Keratinocyte (primary cell): ENCODE measurements at regions not wholly inside any gene's neighbourhood (a gene's known extent, or its start where the extent isn't known, plus 50 kb on each side); places are given as distances from the start of the nearest gene placed in this dataset.

Source experiments
- DNase-seq: peaks from one replicate; pipeline ENCODE4 v3.0.0-alpha.2; 2011; ENCODE audit warnings: low read depth, missing footprints, low spot score
- FAIRE-seq: peaks from 2 replicates; lab custom pipeline; 2011; peaks lifted over from hg19 to GRCh38; lab: Jason Lieb, UNC
- H2AFZ ChIP-seq: 2 replicates; pipeline ENCODE4 v1.6.0; 2012; ENCODE audit warnings: low read length, control low read depth, inconsistent platforms; ENCODE audit not compliant: control insufficient read depth
- H3K27ac ChIP-seq: 2 replicates; pipeline ENCODE4 v1.5.1; 2011; ENCODE audit warnings: low read length; ENCODE audit not compliant: control insufficient read depth, insufficient read depth
- H3K27me3 ChIP-seq: 3 replicates; pipeline ENCODE4 v1.6.0; 2011; ENCODE audit warnings: low read length; ENCODE audit not compliant: control insufficient read depth, insufficient read depth; ENCODE audit errors: extremely low read depth
- H3K36me3 ChIP-seq, 2 experiments: 2 replicates in 1 of 2; 3 replicates in 1 of 2; pipeline ENCODE4 v1.5.1; 2011; ENCODE audit warnings: low read length in 2 of 2, mild to moderate bottlenecking in 1 of 2; ENCODE audit not compliant: control insufficient read depth in 2 of 2, insufficient read depth in 2 of 2; ENCODE audit errors: extremely low read depth in 1 of 2
- H3K4me1 ChIP-seq: 3 replicates; pipeline ENCODE4 v1.5.1; 2011; ENCODE audit warnings: low read length; ENCODE audit not compliant: control insufficient read depth, insufficient read depth; ENCODE audit errors: extremely low read depth
- H3K4me2 ChIP-seq: 3 replicates; pipeline ENCODE4 v1.6.0; 2011; ENCODE audit warnings: low read depth, low read length; ENCODE audit not compliant: control insufficient read depth, insufficient read depth; ENCODE audit errors: extremely low read depth
- H3K4me3 ChIP-seq, 3 experiments: fragments of 200-600 bp in 1 of 3; sonication (generic) in 1 of 3; 2 replicates in 2 of 3; 3 replicates in 1 of 3; pipeline ENCODE4 v1.5.1; 2011 to 2016; ENCODE audit warnings: low read length in 3 of 3, mild to moderate bottlenecking in 3 of 3, control low read depth in 2 of 3, inconsistent platforms in 1 of 3, low read depth in 1 of 3, mixed read lengths in 1 of 3, mixed run types in 1 of 3, moderate library complexity in 1 of 3; ENCODE audit not compliant: control insufficient read depth in 2 of 3, insufficient read depth in 2 of 3; ENCODE audit errors: extremely low read depth in 1 of 3
- H3K79me2 ChIP-seq: 2 replicates; pipeline ENCODE4 v1.6.0; 2012; ENCODE audit warnings: low read length; ENCODE audit not compliant: control insufficient read depth, insufficient read depth
- H3K9ac ChIP-seq: 3 replicates; pipeline ENCODE4 v1.6.0; 2011; ENCODE audit warnings: low read length; ENCODE audit not compliant: control insufficient read depth, insufficient read depth; ENCODE audit errors: extremely low read depth
- H3K9me1 ChIP-seq: 3 replicates; pipeline ENCODE4 v1.6.0; 2011; ENCODE audit warnings: low read length; ENCODE audit not compliant: control insufficient read depth, insufficient read depth; ENCODE audit errors: extremely low read depth
- H3K9me3 ChIP-seq: 2 replicates; pipeline ENCODE4 v1.5.1; 2012; ENCODE audit warnings: low read depth, low read length; ENCODE audit not compliant: control insufficient read depth
- H4K20me1 ChIP-seq: 3 replicates; pipeline ENCODE4 v1.6.0; 2011; ENCODE audit warnings: low read length; ENCODE audit not compliant: control insufficient read depth, insufficient read depth; ENCODE audit errors: extremely low read depth
- CTCF ChIP-seq, 3 experiments: IDR thresholded peaks in 1 of 3; conservative IDR thresholded peaks in 1 of 3; optimal IDR thresholded peaks in 1 of 3; 2 replicates in 2 of 3; 3 replicates in 1 of 3; pipeline versions ENCODE3 to v1.5.1; 2011; ENCODE audit warnings: low read length in 3 of 3, mild to moderate bottlenecking in 3 of 3, moderate library complexity in 2 of 3, control low read depth in 1 of 3, inconsistent platforms in 1 of 3; ENCODE audit not compliant: insufficient read depth in 2 of 3; ENCODE audit errors: extremely low read depth in 1 of 3
- EZH2 ChIP-seq: IDR thresholded peaks from one replicate; pipeline ENCODE4 v1.6.1; 2012; ENCODE audit warnings: inconsistent platforms, mild to moderate bottlenecking, low read length, moderate library complexity
- dilution Hi-C: fragments of 300-500 bp; cut with MboI; formaldehyde crosslinking; loops from one replicate; pipeline ENCODE4 v1.7.0; 2020; ENCODE audit warnings: low sequenced_read_pairs; ENCODE audit not compliant: extremely low pct_ligation_motif_present

- H3K27ac ChIP-seq = no peak overlapping the region
- FAIRE-seq (no peak), DNase-seq (no peak)
- no peak overlapping the region for H3K4me2 ChIP-seq
- H4K20me1 ChIP-seq = no peaks in the 10 kb centered on the region
- H3K9ac ChIP-seq = no peak overlapping the region
- H3K9me1 ChIP-seq = no peaks in the 10 kb centered on the region
- no peak for TF ChIP-seq CTCF (optimal IDR thresholded peaks at IDR 0.05 in 1 of 3, IDR thresholded peaks at IDR 0.05 in 1 of 3, conservative IDR thresholded peaks at IDR 0.05 in 1 of 3; ENCODE audit: extremely low read depth in 1 of 3, insufficient read depth in 2 of 3, low read length in 3 of 3)
- no peak for TF ChIP-seq EZH2
- H3K9me3 ChIP-seq = peaks cover 21% of the 10 kb centered on the region
- no peak overlapping the region for H2AFZ ChIP-seq
- H3K4me3 ChIP-seq = no peak overlapping the region
- H3K27me3 ChIP-seq = no peaks in the 10 kb centered on the region
- no peaks in the 10 kb centered on the region for H3K36me3 ChIP-seq
- dilution Hi-C loops = no loop called here
- H3K4me1 ChIP-seq = no peaks in the 10 kb centered on the region
- no peaks in the 10 kb centered on the region for H3K79me2 ChIP-seq
Measured at GRCh38 chr22:48624401-48624800, 1203.3 kb downstream of the BRD1 start.

DNA sequence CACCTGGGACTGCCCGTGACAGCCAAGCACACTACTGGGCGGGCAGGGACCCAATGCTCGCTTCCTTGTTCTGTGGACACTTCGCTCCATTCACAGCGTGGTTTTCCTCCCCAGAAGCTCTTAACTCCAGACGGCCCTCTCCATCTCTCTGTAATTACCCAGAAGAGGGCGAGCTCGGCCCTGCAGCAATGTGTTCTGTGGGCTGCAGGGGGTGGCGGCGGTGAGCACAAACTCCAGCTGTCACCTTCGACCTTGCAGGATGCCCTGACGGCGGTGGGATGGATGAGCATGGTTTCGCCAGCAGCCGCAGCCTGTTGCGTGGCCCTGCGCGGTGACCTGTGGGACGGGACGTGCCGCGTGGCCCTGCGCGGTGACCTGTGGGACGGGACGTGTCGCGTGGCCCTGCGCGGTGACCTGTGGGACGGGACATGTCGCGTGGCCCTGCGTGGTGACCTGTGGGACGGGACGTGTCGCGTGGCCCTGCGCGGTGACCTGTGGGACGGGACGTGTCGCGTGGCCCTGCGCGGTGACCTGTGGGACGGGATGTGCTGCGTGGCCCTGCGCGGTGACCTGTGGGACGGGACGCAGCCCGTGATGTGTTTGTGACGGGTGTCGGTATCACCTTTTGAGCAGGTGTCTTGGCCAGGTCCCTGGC is 1204.7 kb downstream of the BRD1 start:
- Histone ChIP-seq H3K4me2 (no peak overlapping the region), H3K9me1 (no peaks in the 10 kb centered on the region), H3K9ac (no peak overlapping the region), H3K4me3 (no peak overlapping the region), H3K9me3 (peaks cover 20% of the 10 kb centered on the region), H3K27me3 (no peaks in the 10 kb centered on the region), H4K20me1 (no peaks in the 10 kb centered on the region), H3K4me1 (no peaks in the 10 kb centered on the region), H3K79me2 (no peaks in the 10 kb centered on the region), H2AFZ (no peak overlapping the region), H3K27ac (no peak overlapping the region), H3K36me3 (no peaks in the 10 kb centered on the region)
- dilution Hi-C loops = no loop called here
- FAIRE-seq (no peak), DNase-seq (no peak)
- TF ChIP-seq CTCF (optimal IDR thresholded peaks at IDR 0.05 in 1 of 3, IDR thresholded peaks at IDR 0.05 in 1 of 3, conservative IDR thresholded peaks at IDR 0.05 in 1 of 3; ENCODE audit: extremely low read depth in 1 of 3, insufficient read depth in 2 of 3, low read length in 3 of 3) (no peak), EZH2 (no peak)
